ENCODE measurements at regions not wholly inside any gene's neighbourhood (a gene's known extent, or its start where the extent isn't known, plus 50 kb on each side); places are given as distances from the start of the nearest gene placed in this dataset.
"Not testable (repeated sequence)": the region's sequence is repeated elsewhere in the genome, so short reads cannot be mapped to it uniquely, and the experiment has no call there.

GRCh38 chr18:43964666-43965065 is 687.4 kb upstream of the SYT4 start:
- no peaks in the 10 kb centered on the region for H3K36me3 ChIP-seq
- no peaks in the 10 kb centered on the region for H3K9me3 ChIP-seq
- H3K4me1 ChIP-seq, result no peaks in the 10 kb centered on the region
- H3K27me3 ChIP-seq, result no peaks in the 10 kb centered on the region
- H3K4me3 ChIP-seq, result no peak overlapping the region
- no peak for DNase-seq (ENCODE audit: low spot score)
- TF ChIP-seq CTCF (IDR thresholded peaks at IDR 0.05), result no peak
- no peak overlapping the region for H3K27ac ChIP-seq

- TF ChIP-seq CTCF (IDR thresholded peaks at IDR 0.05), result no peak
- no peak overlapping the region for H3K27ac ChIP-seq
- no peak overlapping the region for H3K4me3 ChIP-seq
- H3K9me3 ChIP-seq, result no peaks in the 10 kb centered on the region
- H3K27me3 ChIP-seq, result no peaks in the 10 kb centered on the region
- no peak for DNase-seq (ENCODE audit: low spot score)
- no peaks in the 10 kb centered on the region for H3K4me1 ChIP-seq
- H3K36me3 ChIP-seq, result no peaks in the 10 kb centered on the region
These were observed 688.4 kb upstream of the SYT4 start for GRCh38 chr18:43965691-43966090.

- no peak overlapping the region for H3K4me3 ChIP-seq
- no peak overlapping the region for H3K27ac ChIP-seq
- H3K27me3 ChIP-seq, result no peaks in the 10 kb centered on the region
- H3K4me1 ChIP-seq, result no peaks in the 10 kb centered on the region
- TF ChIP-seq CTCF (IDR thresholded peaks at IDR 0.05), result no peak
- DNase-seq (ENCODE audit: low spot score), result no peak
- H3K9me3 ChIP-seq, result no peaks in the 10 kb centered on the region
- H3K36me3 ChIP-seq, result no peaks in the 10 kb centered on the region
These were observed 693.4 kb upstream of the SYT4 start for GRCh38 chr18:43970656-43971055.

- no peak for DNase-seq (ENCODE audit: low spot score)
- Histone ChIP-seq H3K4me1 (no peaks in the 10 kb centered on the region), H3K4me3 (no peak overlapping the region), H3K27me3 (no peaks in the 10 kb centered on the region), H3K36me3 (no peaks in the 10 kb centered on the region), H3K27ac (no peak overlapping the region), H3K9me3 (no peaks in the 10 kb centered on the region)
- TF ChIP-seq CTCF (IDR thresholded peaks at IDR 0.05), result no peak
These were observed 700.9 kb upstream of the SYT4 start for GRCh38 chr18:43978174-43978573.

- Histone ChIP-seq H3K27ac (no peak overlapping the region), H3K4me1 (no peaks in the 10 kb centered on the region), H3K27me3 (no peaks in the 10 kb centered on the region), H3K4me3 (no peak overlapping the region), H3K9me3 (no peaks in the 10 kb centered on the region), H3K36me3 (no peaks in the 10 kb centered on the region)
- no peak for TF ChIP-seq CTCF (IDR thresholded peaks at IDR 0.05)
- no peak for DNase-seq (ENCODE audit: low spot score)
These were observed 698.1 kb upstream of the SETBP1 start for GRCh38 chr18:43982582-43982981.

- not testable (repeated sequence) for H3K4me3 ChIP-seq; H3K36me3 ChIP-seq; H3K27ac ChIP-seq; DNase-seq (ENCODE audit: low spot score); H3K27me3 ChIP-seq; H3K4me1 ChIP-seq; H3K9me3 ChIP-seq
These were observed 693.6 kb upstream of the SETBP1 start for GRCh38 chr18:43987061-43987460.

All from right atrium auricular region (tissue), 2 donors.